Type B pancreatic cell (in vitro differentiated cells): ENCODE measurements at regions not wholly inside any gene's neighbourhood (a gene's known extent, or its start where the extent isn't known, plus 50 kb on each side); places are given as distances from the start of the nearest gene placed in this dataset.

Experiments used
- DNase-seq: peaks from one replicate; pipeline ENCODE4 v3.0.0; 2021; ENCODE audit warnings: mixed read lengths; ENCODE audit not compliant: unreplicated experiment; ENCODE audit errors: extremely low spot score
- H3K27ac Mint-ChIP-seq: 2 replicates; pipeline ENCODE4 v1.8.0; 2021; ENCODE audit warnings: mild to moderate bottlenecking, mixed read lengths
- H3K27me3 Mint-ChIP-seq: 2 replicates; pipeline ENCODE4 v1.8.0; 2021; ENCODE audit warnings: mixed read lengths
- H3K36me3 Mint-ChIP-seq: 2 replicates; pipeline ENCODE4 v1.8.0; 2021; ENCODE audit warnings: mixed read lengths
- H3K4me1 Mint-ChIP-seq: one replicate; pipeline ENCODE4 v1.8.0; 2021; ENCODE audit warnings: mixed read lengths; ENCODE audit not compliant: unreplicated experiment
- H3K4me3 Mint-ChIP-seq: 2 replicates; pipeline ENCODE4 v1.8.0; 2021; ENCODE audit warnings: mild to moderate bottlenecking, mixed read lengths
- H3K9me3 Mint-ChIP-seq: 2 replicates; pipeline ENCODE4 v1.8.0; 2021; ENCODE audit warnings: mixed read lengths
- CTCF ChIP-seq: fragments of 200-600 bp; sonication (generic); conservative IDR thresholded peaks from 2 replicates; pipeline ENCODE4 v1.5.0; 2021; ENCODE audit warnings: antibody characterized with exemption, mild to moderate bottlenecking

- H3K27ac Mint-ChIP-seq, result no peak overlapping the region
Measured at GRCh38 chr20:17138237-17138636, 88.6 kb upstream of the PCSK2 start.

GRCh38 chr20:17140894-17141293 lies 85.9 kb upstream of the PCSK2 start:
- Mint-ChIP-seq H3K27ac (no peak overlapping the region), H3K4me3 (no peak overlapping the region), H3K36me3 (no peaks in the 10 kb centered on the region), H3K27me3 (peaks cover 5% of the 10 kb centered on the region), H3K4me1 (no peaks in the 10 kb centered on the region), H3K9me3 (no peaks in the 10 kb centered on the region)
- no peak for TF ChIP-seq CTCF
- no peak for DNase-seq

More at GRCh38 chr20:17138237-17138636, 88.6 kb upstream of the PCSK2 start:
- no peak for TF ChIP-seq CTCF
- H3K4me3 Mint-ChIP-seq, result no peak overlapping the region
- H3K36me3 Mint-ChIP-seq, result no peaks in the 10 kb centered on the region
- no peak for DNase-seq
- H3K9me3 Mint-ChIP-seq, result no peaks in the 10 kb centered on the region
- no peaks in the 10 kb centered on the region for H3K4me1 Mint-ChIP-seq
- H3K27me3 Mint-ChIP-seq, result peaks cover 5% of the 10 kb centered on the region

- Mint-ChIP-seq H3K4me3 (no peak overlapping the region), H3K9me3 (no peaks in the 10 kb centered on the region), H3K27ac (no peak overlapping the region), H3K36me3 (no peaks in the 10 kb centered on the region), H3K27me3 (peaks cover 5% of the 10 kb centered on the region), H3K4me1 (no peaks in the 10 kb centered on the region)
- DNase-seq, result no peak
- TF ChIP-seq CTCF, result no peak
Measured at GRCh38 chr20:17141568-17141967, 85.3 kb upstream of the PCSK2 start.

GRCh38 chr20:17142666-17143065 lies 84.2 kb upstream of the PCSK2 start:
- no peak for TF ChIP-seq CTCF
- no peaks in the 10 kb centered on the region for H3K9me3 Mint-ChIP-seq
- H3K27me3 Mint-ChIP-seq, result no peaks in the 10 kb centered on the region
- H3K36me3 Mint-ChIP-seq, result no peaks in the 10 kb centered on the region
- no peak for DNase-seq
- no peak overlapping the region for H3K27ac Mint-ChIP-seq
- no peak overlapping the region for H3K4me3 Mint-ChIP-seq
- H3K4me1 Mint-ChIP-seq, result no peaks in the 10 kb centered on the region

GRCh38 chr20:17150858-17151257 lies 76.0 kb upstream of the PCSK2 start:
- no peaks in the 10 kb centered on the region for H3K9me3 Mint-ChIP-seq
- peaks cover 6% of the 10 kb centered on the region for H3K4me1 Mint-ChIP-seq
- H3K4me3 Mint-ChIP-seq, result no peak overlapping the region
- H3K27me3 Mint-ChIP-seq, result peaks cover 7% of the 10 kb centered on the region
- no peak for TF ChIP-seq CTCF
- no peak for DNase-seq
- no peaks in the 10 kb centered on the region for H3K36me3 Mint-ChIP-seq
- H3K27ac Mint-ChIP-seq, result no peak overlapping the region

- H3K4me3 Mint-ChIP-seq, result no peak overlapping the region
- no peak for TF ChIP-seq CTCF
- H3K27me3 Mint-ChIP-seq, result no peaks in the 10 kb centered on the region
- no peaks in the 10 kb centered on the region for H3K36me3 Mint-ChIP-seq
- no peaks in the 10 kb centered on the region for H3K9me3 Mint-ChIP-seq
- H3K4me1 Mint-ChIP-seq, result no peaks in the 10 kb centered on the region
- H3K27ac Mint-ChIP-seq, result no peak overlapping the region
- DNase-seq, result no peak
Measured at GRCh38 chr20:17155401-17155800, 71.4 kb upstream of the PCSK2 start.
